Adrenal gland (tissue), 9 donors: ENCODE measurements at regions not wholly inside any gene's neighbourhood (a gene's known extent, or its start where the extent isn't known, plus 50 kb on each side); places are given as distances from the start of the nearest gene placed in this dataset.

Experiments
- DNase-seq, 7 donors: peaks; one replicate each; pipeline ENCODE4 v3.0.0-alpha.2; 2019 to 2020
- H3K27ac ChIP-seq, 5 donors: fragments of 200-600 bp; sonication (generic) in 4 of 5; 1 replicate in 3 of 5; 2 replicates in 2 of 5; pipeline versions ENCODE4 v1.5.1 to v1.8.0; 2016 to 2020; ENCODE audit warnings: mild to moderate bottlenecking in 1 of 5
- H3K27me3 ChIP-seq: fragments of 200-600 bp; 2 replicates; pipeline ENCODE4 v1.8.0; 2021
- H3K36me3 ChIP-seq, 2 donors: fragments of 200-600 bp; replicated peaks in 1 of 2; 1 replicate in 1 of 2; 2 replicates in 1 of 2; pipeline versions ENCODE4 v1.5.1 to v1.8.0; 2018 to 2022
- H3K4me1 ChIP-seq, 2 donors: fragments of 200-600 bp; replicated peaks in 1 of 2; 1 replicate in 1 of 2; 2 replicates in 1 of 2; pipeline versions ENCODE4 v1.5.1 to v1.8.0; 2018 to 2021
- H3K4me3 ChIP-seq, 4 donors: fragments of 200-600 bp; sonication (generic) in 3 of 4; one replicate each; pipeline ENCODE4 v1.5.1; 2016 to 2018
- H3K9me3 ChIP-seq, 3 donors: fragments of 200-600 bp; sonication (generic) in 1 of 3; replicated peaks in 1 of 3; 1 replicate in 2 of 3; 2 replicates in 1 of 3; pipeline versions ENCODE4 v1.5.1 to v1.8.0; 2016 to 2021
- CTCF ChIP-seq, 6 experiments: fragments of 450-650 bp in 4 of 6; fragments of 200-600 bp in 2 of 6; sonication (generic) in 1 of 6; IDR thresholded peaks; 1 replicate in 5 of 6; 2 replicates in 1 of 6; pipeline versions ENCODE4 v1.5.1 to v1.8.0; 2016 to 2021; ENCODE audit warnings: antibody characterized with exemption in 6 of 6, mild to moderate bottlenecking in 2 of 6, moderate library complexity in 1 of 6
- POLR2A ChIP-seq, 2 donors: fragments of 450-650 bp; IDR thresholded peaks; one replicate each; pipeline ENCODE4 v1.6.1; 2017; ENCODE audit warnings: antibody characterized with exemption in 2 of 2, mild to moderate bottlenecking in 2 of 2, moderate library complexity in 1 of 2
- WGBS, 4 donors: extraction: QIAGEN DNeasy Blood & Tissue Kit in 2 of 4; methylation state at CpG; one replicate each; pipeline versions ENCODE4 v1.1.5 to v1.1.7; 2013 to 2017; 5-methylcytosine and 5-hydroxymethylcytosine counted together
- intact Hi-C, 2 donors: fragments of 100-400 bp; cut with DNase I; formaldehyde crosslinking; loops; one replicate each; pipeline versions ENCODE4 v1.14.1 to v1.15.0; 2022 to 2023
- donor health status: healthy with polysubstance abuse.
- donor health status: Bipolar disorder and iron deficiency.
- donor health status: DM: yes; HTN: yes; CAD: no.
- donor health status: DM: no; HTN: no; CAD: no.
- donor health status: DM: no; HTN: no; CAD: no.

DNA sequence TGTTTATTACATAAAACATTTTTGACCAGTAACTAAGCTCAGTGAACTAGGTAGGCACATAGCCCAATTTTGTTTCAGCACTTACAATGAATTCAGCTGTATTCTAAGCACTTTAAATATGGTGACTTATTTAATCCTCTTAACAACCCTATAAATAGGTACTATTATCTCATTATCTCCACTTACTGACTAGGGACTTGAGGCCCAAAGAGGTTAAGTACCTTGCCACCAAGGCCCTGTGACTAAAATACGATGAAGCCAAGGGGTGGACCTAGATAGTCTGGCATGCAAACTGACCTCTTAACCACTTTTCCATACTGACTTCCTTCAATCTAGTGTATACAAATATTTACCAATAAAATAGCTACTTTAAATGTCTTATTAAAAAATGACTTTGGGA is 266.4 kb downstream of the ZNF608 start:
- Histone ChIP-seq H3K4me3 (no peak overlapping the region), H3K27ac (no peak overlapping the region), H3K4me1 (no peaks in the 10 kb centered on the region), H3K9me3 (no peaks in the 10 kb centered on the region), H3K36me3 (no peaks in the 10 kb centered on the region), H3K27me3 (no peaks in the 10 kb centered on the region)
- intact Hi-C loops: no loop called here
- WGBS, 4 donors: 91 to 100% (median 97%) methylated on average over 1 of the region's 1 CpG
- no peak for DNase-seq
- no peak for TF ChIP-seq CTCF (IDR thresholded peaks at IDR 0.05)

DNA sequence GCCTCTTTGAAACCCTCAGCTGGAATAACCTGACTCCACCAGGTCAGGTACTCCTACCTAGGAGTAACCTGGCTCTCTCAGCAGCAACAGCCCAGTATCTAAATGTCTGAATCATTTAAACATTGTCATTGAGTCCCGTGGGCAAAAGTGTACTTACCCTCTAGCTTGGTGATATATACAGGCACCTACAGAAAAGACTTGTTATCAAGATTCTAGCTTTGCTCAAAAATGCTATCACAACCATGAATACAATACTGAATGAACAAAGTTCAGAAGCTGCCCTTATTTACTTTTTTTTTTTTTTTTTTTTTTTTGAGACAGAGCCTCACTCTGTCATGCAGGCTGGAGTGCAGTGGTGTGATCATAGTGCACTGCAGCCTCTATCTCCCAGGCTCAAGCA is 268.2 kb downstream of the ZNF608 start:
- H3K27me3 ChIP-seq: no peaks in the 10 kb centered on the region
- no peaks in the 10 kb centered on the region for H3K36me3 ChIP-seq
- intact Hi-C loops: no loop called here
- TF ChIP-seq CTCF (IDR thresholded peaks at IDR 0.05): no peak
- H3K4me3 ChIP-seq: no peak overlapping the region
- H3K9me3 ChIP-seq: no peaks in the 10 kb centered on the region
- no peak for DNase-seq
- no peak overlapping the region for H3K27ac ChIP-seq
- WGBS, 4 donors: 81 to 95% (median 86%) methylated on average over 1 of the region's 1 CpG
- H3K4me1 ChIP-seq: no peaks in the 10 kb centered on the region

GRCh38 chr5:124477577-124477976 is 268.9 kb downstream of the ZNF608 start:
- peak in 2 of 7 donors; percentile 17 to 19 for DNase-seq
- H3K27ac ChIP-seq: no peak overlapping the region
- intact Hi-C loops: no loop called here
- WGBS, 4 donors: 28 to 59% (median 50%) methylated on average over 2 of the region's 2 CpGs
- no peaks in the 10 kb centered on the region for H3K27me3 ChIP-seq
- no peak overlapping the region for H3K4me3 ChIP-seq
- no peaks in the 10 kb centered on the region for H3K4me1 ChIP-seq
- no peak for TF ChIP-seq CTCF (IDR thresholded peaks at IDR 0.05)
- no peak for TF ChIP-seq POLR2A (IDR thresholded peaks at IDR 0.05)
- no peaks in the 10 kb centered on the region for H3K36me3 ChIP-seq
- H3K9me3 ChIP-seq: no peaks in the 10 kb centered on the region

DNA sequence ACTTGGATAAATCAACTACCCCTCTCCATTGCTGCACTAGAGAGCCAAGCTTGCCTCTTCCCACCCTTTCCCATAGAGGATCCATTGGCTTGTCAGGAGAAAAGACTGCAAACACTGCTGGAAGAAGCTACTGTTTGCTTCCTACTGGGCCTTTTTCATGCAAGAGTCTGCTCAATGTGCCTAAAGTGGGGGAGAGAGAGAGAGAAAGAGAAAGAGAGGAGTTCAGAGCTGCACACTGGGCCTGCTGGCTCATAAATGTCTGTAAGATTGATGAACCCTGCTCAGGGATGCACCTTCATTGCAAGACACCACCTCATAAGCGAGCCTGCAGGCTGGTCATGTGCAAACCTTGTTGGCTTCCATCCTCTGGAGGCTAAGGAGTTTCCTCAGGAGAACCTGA is 269.4 kb downstream of the ZNF608 start:
- intact Hi-C loops: no loop called here
- TF ChIP-seq POLR2A (IDR thresholded peaks at IDR 0.05): no peak
- TF ChIP-seq CTCF (IDR thresholded peaks at IDR 0.05): no peak
- H3K4me3 ChIP-seq: no peak overlapping the region
- H3K27me3 ChIP-seq: no peaks in the 10 kb centered on the region
- DNase-seq: no peak
- no peaks in the 10 kb centered on the region for H3K36me3 ChIP-seq
- no peaks in the 10 kb centered on the region for H3K9me3 ChIP-seq
- 75 to 100% (median 87%) methylated on average over 1 of the region's 1 CpG for WGBS, 4 donors
- H3K4me1 ChIP-seq: no peaks in the 10 kb centered on the region
- no peak overlapping the region for H3K27ac ChIP-seq
